ENCODE measurements at regions not wholly inside any gene's neighbourhood (a gene's known extent, or its start where the extent isn't known, plus 50 kb on each side); places are given as distances from the start of the nearest gene placed in this dataset.
"Not testable (repeated sequence)": the region's sequence is repeated elsewhere in the genome, so short reads cannot be mapped to it uniquely, and the experiment has no call there.

DNA sequence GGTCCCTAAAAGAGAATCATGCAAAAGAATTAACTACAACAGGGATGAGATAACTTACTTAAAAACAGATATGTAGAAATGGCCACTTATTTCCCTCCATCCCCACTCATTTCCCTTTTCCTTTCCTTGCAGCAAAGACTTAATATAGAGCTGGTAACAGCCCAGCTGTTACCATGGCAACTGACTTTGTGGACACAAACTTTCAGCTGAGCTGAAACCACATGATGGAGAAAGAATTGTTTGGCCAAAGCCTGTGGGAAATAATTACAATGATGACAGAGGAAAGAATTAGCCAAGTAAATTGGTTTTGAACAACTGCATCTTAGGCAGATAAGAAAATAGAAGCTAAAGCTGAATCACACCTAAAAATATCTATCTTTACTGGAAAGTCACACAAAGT is 364.9 kb downstream of the GALC start:
- no peak for DNase-seq

DNA sequence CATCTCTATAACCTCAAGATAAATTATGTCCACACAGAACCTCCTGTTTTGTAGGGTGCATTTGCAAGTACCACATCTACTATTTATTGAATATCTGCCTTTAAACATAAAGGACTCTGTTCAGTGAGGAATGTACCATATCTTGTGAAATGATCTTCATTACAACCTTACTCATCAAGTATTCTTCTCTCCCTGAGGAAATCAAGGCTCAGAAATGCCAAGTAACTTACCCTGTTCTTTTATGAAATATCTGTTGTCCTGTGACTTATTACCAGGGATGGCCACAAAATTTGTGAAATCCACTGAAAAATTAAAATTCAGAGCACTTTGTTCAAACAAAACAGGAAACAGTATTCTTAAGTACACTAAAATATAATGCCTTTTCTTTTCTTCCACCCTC is 366.7 kb downstream of the GALC start:
- DNase-seq, result no peak

DNA sequence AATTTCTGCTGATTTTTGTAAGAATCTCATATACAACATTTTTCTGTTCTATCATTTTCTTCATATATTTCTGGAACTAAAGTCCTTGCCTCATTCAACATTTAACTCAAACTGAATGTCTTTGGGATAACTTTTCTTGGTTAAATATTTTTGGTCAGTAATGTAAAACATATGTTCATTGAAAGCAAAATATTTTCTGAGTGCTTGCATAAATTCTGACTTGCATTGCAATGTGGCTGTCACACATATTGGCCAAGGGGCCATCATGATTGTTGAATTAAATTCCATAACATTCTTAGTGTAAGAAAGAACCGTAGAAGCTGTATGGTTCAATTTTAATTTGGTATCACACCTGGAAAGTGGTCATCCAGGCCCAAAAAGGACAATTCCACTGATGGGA is 369.4 kb downstream of the GALC start:
- DNase-seq, result no peak

DNA sequence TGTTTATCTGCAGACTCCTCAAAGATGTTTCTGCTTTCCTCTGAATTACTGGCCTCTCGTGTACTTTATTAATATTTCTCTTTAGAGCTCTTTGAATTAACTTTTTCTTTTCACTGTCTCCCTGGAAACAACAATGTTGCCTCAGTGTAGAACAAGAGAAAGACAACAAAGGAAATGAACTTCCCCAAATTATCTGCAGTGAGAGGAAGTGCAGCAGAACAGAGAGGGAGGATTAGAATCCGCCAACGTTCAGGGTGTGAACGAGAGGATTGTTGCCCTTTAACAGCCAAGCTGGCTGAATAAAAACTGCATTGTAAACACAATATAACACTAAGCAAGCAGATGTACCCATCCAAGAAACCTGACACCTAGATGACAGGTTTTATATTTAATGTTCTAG is 375.9 kb downstream of the GALC start:
- DNase-seq, result no peak

DNA sequence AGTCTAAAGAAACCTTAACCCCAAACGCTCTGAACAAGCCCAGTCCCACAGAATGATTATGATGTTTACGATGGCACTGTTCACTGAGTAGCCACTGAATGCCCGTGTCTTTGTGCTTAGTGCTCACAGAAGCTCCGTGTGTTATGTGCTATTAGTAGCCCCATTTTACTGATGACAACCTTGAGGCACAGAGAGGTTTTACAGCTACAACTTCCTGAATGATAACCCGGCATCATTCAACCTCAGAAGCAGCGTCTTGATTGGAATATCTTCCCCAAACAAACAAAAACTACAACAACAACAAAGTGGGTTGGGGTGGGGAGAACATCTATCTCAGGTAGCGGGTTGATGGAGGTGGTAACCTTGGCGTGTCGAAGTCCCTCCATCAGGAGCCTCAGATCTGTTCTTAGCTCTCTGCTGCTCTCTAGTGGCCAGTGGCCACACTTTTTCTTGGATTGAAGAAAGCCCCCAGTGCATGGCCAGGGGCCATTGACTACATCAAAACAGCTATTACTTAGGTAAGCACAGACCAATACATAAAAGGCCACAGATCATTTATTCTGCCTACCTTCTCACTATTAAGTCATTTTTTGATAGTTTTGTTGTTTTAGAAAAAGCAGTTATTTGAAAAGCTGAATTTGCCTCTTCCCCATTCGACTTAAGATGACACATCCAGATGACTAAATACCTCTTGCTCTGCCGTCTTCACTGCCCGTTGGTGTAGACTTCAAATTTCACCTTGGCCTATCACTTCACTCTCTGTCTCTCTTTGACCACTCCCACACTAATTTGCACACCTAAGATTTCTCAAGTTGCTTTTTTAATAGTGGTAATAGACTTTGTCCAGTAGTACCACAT is 376.9 kb downstream of the GALC start:
- DNase-seq, result peak; percentile 14

DNA sequence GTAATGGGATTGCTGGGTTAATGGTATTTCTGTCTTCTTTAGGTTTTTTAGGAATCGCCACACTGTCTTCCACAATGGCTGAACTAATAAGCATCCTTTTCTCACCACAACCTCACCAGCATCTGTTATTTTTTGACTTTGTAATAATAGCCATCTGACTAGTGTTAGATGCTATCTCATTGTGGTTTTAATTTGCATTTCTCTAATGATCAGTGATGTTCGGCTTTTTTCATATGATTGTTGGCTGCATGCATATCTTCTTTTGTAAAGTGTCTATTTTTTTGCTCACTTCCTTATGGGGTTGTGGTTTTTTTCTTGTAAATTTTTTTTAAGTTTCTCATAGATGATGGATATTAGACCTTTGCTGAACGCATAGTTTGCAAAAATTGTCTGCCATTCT is 377.9 kb downstream of the GALC start:
- no peak for DNase-seq

DNA sequence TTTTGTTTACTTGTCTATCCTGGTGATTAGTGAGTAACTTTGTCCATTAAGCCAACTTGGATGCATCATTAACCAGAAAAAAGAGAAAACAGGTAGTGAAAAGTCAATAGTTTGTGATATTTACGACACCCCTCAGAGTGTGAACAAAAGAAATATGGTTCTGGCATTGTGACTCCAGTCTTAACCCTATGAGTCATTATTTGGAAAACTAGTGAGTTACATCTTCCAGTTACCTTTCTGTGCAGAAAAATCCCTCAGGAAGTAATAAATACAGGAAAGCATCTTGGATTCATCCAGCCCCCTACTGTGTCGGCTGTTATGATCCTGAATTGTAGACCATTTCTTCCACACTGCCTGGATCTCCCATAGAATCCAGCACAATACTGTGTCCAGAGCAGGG is 379.1 kb downstream of the GALC start:
- no peak for DNase-seq

DNA sequence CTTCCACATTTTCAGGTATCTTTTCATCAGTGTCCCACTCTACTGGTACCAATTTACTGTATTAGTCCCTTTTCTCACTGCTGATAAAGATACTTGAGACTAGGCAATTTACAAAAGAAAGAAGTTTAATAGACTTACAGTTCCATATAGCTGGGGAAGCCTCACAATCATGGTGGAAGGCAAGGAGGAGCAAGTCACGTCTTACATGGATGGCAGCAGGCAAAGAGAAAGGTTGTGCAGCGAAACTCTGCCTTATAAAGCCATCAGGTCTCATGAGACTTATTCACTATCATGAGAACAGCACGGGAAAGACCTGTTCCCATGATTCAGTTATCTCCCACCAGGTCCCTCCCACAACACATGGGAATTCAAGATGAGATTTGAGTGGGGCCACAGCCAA is 385.9 kb downstream of the GALC start:
- DNase-seq, result not testable (repeated sequence)

DNA sequence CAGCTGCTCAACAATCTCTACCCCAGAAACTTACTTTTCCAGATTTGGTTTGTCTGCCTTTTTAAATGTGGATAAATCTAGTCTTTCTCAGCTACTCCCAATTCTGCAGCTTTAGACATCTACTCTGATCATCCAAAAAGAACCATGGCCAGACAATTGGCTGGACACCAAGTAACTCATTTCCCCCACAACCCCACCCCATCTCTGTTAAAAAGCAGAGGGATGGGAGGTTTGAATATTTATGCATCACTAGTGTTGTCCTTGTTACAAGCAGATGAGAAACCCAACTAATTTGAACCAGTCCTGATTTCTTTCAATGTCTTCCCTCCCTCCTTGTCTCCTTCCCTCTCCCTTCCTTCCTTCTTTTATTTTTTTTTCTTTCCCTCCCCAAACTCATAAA is 391.9 kb downstream of the GALC start:
- no peak for DNase-seq

DNA sequence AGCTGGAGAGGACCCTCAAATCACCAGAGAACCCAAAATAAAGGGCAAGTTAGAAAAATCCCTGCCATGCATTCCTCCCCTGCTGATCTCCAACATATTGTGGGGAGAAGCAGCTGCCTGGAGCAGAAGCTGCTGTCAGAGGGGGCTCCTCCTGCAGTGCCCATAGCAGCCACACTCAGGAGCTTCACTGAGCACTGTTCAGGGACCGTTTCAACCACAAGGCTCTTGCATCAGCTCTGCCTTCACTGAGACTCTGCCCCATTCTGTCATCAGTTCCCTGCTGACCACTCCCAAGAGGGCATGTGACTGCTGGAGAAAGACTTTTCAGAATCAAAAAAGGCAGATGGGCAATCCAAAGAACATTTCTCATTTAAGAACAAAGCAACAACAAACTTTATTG is 392.7 kb downstream of the GALC start:
- DNase-seq, result no peak

DNA sequence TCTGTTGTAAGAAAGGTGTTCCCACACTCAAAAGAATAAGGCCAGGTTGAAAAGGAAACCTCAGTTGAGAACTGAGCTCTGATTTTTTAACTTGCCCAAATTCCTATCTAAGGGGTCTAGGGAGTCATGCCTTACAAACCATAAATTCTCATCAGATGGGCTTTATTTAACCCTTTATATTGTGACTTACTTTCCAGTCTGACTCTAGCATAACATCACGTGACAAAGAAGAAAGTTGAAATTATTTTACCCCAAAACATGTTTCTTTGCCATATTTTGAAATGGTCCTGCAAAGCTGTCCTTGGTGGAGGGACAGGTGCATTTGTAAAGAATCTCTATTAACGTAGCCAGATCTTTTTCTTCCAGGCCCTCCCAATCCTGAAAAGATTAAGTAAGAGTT is 411.7 kb downstream of the GALC start:
- DNase-seq, result no peak

DNA sequence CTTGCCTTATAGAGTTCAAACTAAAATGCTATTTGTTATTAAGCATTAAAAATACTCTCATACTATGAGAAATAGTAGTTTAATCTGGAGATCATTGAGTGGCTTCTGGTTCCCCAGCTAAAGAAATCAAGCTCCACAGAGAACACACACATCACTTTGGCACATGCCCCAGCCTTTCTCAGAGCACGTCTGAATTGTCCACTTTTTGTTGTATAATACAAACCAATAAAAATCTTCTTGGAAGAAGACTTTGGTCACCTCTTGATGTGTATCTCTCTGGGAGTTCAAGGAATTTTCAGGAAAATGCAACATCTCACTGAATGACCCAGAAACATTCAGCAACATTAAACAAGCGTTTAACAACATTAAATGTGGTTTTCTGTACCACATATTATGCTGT is 413.9 kb downstream of the GALC start:
- DNase-seq, result no peak

DNA sequence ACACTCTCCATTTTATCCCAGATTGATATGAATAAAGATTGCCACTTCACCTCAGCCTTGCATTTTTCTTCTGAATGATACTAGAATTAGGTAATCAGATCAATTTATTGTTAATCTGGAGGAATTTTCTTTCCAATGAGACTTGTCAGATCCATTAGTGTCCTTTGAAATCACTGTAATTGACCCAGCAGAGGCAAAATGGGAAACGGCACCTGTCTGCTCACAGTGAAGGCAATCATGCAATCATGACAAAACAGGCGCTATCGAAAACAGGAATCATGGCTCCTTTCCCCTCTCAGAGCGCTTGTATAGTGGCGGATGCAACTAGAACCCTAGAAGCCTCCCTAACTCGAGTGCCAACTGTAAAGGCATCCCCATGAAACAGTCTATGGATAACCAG is 417.6 kb downstream of the GALC start:
- DNase-seq, result no peak

DNA sequence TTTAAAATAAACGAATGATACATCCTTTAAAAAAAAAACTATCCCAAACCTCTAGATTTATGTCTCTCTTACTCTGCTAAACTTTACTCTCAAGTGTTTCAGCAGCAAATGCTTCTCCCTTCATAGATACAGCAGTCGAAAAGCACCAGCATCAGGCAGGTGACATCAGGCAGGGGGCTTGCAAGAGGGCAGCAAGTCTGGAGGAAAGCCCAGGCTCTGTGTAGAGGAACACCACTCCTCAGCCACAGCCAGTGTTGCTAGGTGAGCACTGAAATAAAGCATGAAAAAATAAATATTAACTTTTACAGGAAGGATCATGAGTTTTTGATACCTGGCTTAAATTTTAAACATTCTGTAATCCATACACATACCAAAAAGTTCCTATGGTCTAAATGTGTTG is 419.4 kb downstream of the GALC start:
- DNase-seq, result no peak

DNA sequence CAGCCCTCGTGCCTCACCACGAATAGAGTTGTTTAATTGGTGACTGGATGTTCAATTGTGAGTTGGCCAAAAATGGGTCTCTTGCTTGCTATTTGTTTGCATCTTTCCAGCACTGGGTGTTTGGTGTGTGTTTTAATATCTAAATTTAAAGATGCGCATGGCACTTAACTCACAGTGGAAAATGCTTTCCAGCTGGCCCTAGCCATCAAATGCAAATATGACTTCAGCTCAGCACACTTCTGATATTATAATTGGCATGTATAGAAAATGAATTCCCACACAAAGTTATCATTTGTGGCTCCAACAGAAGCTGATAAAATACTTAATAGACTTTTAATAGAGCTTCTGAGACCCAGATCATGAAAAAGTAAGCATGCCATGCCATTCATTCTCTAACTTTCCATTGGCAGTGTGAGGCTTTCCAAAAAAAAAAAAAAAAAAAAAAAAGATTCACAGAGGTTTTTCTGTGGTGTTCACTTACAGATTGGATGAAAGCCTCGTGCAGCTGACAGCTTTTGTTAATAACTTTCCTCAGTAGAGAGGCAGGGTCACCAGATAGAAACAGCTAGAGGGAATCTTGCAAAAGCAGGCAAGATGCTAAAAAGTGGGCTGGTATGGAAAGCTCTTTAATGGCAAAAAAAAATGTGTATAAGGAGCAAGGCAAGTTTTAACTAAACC is 425.2 kb downstream of the GALC start:
- no peak for DNase-seq

DNA sequence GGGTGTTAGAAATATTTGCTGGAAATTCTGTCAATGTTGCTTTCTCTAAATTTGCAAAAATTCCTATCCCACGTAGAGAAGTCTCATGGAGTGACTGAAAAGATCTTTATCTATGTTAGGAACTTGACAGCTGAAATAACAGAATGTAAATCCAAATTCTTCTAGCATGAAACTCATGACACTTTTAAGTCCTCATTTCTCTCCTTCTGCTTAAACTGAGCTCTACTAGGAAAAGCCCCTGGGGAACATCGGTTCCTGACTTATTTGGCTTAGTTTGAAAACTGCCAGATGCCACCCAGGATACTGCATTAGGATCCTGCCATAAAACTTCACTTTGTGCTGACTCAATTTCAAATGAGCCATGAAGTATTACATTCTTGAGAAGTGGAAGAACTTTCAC is 426.0 kb downstream of the GALC start:
- no peak for DNase-seq

DNA sequence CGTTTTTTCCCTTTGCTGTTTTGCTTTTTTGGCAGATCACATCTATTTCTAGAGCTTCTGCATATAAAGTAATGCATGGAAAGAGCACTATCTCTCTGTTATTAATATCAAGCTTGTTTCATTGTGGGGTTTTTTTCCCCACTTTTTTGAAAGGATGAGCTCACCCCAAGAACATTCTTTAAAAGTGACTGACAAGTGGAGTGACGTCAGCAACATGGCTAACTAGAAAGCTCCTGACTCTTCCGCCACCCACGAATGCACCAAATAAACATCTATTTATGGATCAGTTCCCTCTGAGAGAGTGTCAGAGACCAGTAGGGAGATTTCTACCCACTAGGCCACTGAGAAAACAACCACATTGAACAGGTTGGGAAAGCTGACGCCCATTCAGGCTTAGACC is 445.4 kb downstream of the GALC start:
- no peak for DNase-seq

DNA sequence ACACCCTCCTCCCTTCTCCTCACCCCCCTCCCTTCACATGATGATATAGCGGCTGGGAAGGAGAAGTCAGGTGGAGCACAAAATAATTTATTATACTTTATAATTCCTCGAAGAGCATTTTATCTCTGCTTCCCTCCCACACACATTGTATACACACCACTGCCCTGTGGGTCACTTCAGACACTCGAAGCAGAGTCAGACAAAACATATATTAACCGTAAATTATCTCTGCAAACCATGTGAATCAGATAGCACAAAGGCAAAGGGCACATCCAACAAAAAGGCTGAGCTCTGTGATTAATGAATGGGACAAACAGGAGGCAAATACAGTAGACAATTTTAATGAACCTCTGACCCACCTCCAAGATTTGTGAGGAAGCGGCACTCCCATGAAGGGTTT is 450.7 kb downstream of the GALC start:
- no peak for DNase-seq

DNA sequence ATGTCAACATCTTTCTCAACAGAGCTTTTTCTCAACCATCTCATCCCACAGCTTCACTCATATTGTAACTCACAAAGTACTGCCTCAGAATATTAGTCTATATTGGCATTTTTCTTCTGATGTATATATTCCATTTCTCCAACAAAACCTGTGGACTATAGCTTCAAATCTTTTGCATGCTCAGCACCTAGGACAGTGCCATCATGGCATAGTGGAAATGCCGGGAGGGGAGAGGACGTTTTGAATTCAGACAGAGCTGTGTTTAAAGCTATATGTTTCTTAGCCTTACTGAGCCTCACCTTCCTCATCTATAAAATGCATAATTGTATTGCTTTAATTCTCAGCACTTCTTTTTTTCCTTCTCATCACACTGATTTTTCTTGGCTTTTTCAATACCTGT is 452.6 kb downstream of the GALC start:
- no peak for DNase-seq

DNA sequence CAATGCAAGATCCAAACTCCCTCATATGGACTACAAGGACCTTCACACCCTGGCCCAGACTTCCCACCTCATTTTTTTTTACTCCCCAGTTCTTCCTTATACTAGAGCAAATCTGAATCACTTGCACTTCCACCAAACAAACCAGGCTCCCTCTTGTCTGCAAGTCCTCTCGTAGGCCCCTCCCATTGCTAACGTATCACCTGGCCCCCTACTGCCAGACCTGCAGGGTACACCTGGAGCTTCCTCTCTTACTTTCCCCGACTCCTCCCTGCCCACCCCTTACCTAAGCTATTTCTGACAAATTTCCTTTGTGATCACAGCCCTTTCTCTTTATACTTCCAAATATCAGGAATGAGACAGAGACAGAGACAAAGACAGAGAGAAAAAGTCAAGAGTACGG is 463.9 kb downstream of the GALC start:
- no peak for DNase-seq

DNA sequence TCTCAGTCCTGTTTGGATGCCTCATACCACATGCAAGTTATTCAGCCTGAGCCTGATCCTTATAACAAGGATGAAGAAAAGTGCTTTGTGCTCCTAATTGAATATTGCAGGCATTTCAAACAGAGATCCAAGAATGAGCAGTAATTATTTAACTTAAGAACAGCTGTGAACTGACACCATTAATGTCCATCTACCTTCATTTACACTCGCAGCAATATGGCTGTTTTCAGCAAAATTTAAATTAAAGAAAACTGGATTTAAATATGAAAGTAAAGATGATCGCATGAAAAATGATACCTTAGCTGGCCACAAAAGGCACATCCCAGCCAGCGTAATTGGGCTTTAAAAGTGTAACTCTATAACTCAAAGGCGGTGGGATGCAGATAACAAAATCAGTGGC is 466.3 kb downstream of the GALC start:
- no peak for DNase-seq

DNA sequence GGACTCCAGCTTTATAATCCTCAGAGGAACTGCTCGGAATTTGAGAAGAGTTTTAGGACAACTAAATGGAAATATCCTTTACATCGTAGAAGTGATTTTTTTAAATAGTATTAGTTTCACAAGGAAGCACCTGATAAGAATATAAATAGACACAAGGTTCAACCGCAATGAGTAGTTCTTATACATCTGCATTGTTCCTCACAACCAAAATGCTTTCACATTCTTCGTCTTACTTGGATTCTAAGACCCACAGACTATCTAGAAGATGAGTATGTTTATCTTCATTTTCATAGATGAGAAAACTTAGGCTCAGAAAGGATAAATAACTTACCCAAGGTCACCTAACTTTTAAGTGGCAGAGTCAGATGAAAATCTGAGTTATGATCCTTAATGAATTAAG is 469.0 kb downstream of the GALC start:
- DNase-seq, result no peak

DNA sequence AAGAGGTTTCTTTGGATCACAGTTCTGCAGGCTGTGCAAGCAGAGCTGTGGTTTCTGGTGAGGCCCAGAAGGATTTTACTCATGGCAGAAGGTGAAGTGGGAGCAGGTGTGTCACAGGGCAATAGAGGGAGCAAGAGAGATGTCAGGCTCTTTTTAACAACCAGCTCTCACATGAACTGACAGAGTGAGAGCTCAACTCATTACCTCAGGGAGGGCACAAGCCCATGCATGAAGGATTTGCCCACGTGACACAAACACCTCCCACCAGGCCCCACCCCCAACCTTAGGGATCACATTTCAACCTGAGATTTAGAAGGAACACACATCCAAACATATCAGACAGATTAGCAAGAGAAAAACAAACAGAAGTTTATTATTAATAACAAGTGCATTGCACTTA is 470.4 kb downstream of the GALC start:
- no peak for DNase-seq

DNA sequence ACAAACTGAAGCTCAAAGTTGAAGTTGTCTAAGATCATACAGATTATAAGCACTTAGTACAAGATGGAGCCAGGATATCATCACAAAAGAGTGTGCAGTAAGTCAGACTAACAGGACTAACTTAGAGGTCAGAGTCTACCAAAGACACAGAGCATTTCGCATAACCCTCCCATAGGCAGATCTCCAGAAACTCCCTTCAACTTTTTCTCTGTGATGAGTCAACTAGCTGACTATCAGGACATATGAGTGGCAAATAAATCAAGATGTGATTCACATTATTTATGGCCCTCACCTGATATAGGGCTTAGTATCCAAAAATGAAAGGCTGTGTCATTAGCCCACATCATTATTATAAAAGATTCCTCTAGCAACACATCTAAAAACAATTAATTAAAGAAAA is 484.6 kb downstream of the GALC start:
- DNase-seq, result no peak

DNA sequence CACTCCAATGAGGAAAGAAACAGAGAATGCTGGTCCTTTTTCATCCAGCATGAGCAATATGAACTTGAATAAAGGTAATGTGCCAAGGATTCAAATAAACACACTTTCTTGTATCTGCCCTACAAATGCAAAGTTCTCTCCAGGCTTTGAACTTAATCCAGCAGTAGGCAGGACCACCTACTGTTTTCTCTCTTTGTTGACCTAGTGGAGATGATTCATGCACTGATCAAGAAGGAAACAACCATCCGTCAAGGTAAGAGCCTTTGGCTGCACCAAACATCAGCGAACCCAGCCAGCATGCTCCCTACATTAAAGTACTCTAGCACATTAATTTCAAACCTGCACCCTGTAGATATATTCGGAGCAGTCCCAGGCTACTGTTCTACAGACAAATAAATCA is 489.3 kb downstream of the GALC start:
- DNase-seq, result no peak

Measured in 8988T (cell line).